Lung (tissue), 11 donors: ENCODE measurements at regions not wholly inside any gene's neighbourhood (a gene's known extent, or its start where the extent isn't known, plus 50 kb on each side); places are given as distances from the start of the nearest gene placed in this dataset.

Experiments used
- ATAC-seq: fragments of 200-7000 bp; cut with Tn5 transposase; one replicate; pipeline ENCODE4 v1.9.1; 2020; ENCODE audit warnings: moderate number of reproducible peaks; ENCODE audit not compliant: insufficient read depth, low FRiP score
- DNase-seq, 3 donors: peaks; one replicate each; pipeline ENCODE4 v3.0.0-alpha.2; 2013 to 2017
- H3K27ac ChIP-seq, 2 donors: one replicate each; pipeline ENCODE4 v1.5.1; 2013; ENCODE audit warnings: mild to moderate bottlenecking in 2 of 2, moderate library complexity in 2 of 2, control low read depth in 1 of 2, inconsistent platforms in 1 of 2, low read depth in 1 of 2, low read length in 1 of 2
- H3K27me3 ChIP-seq, 3 donors: one replicate each; pipeline ENCODE4 v1.5.1; 2013; ENCODE audit warnings: low read length in 2 of 3; ENCODE audit not compliant: control insufficient read depth in 3 of 3, insufficient read depth in 3 of 3
- H3K36me3 ChIP-seq, 4 donors: one replicate each; pipeline ENCODE4 v1.5.1; 2013; ENCODE audit warnings: low read length in 4 of 4, mild to moderate bottlenecking in 1 of 4, moderate library complexity in 1 of 4; ENCODE audit not compliant: control insufficient read depth in 4 of 4, insufficient read depth in 4 of 4
- H3K4me1 ChIP-seq, 5 donors: one replicate each; pipeline ENCODE4 v1.5.1; 2013; ENCODE audit warnings: low read length in 5 of 5, mild to moderate bottlenecking in 2 of 5, moderate library complexity in 1 of 5; ENCODE audit not compliant: control insufficient read depth in 5 of 5, insufficient read depth in 5 of 5
- H3K4me3 ChIP-seq: one replicate; pipeline ENCODE4 v1.5.1; 2013; ENCODE audit warnings: mild to moderate bottlenecking, control low read depth, moderate library complexity
- H3K9ac ChIP-seq, 2 donors: one replicate each; pipeline ENCODE4 v1.5.1; 2013; ENCODE audit warnings: low read length in 2 of 2, control low read depth in 1 of 2; ENCODE audit not compliant: insufficient read depth in 1 of 2
- H3K9me3 ChIP-seq, 4 donors: one replicate each; pipeline ENCODE4 v1.5.1; 2013; ENCODE audit warnings: low read length in 3 of 4, mild to moderate bottlenecking in 1 of 4, moderate library complexity in 1 of 4; ENCODE audit not compliant: control insufficient read depth in 4 of 4, insufficient read depth in 3 of 4
- WGBS, 2 donors: extraction: QIAGEN DNeasy Blood & Tissue Kit; methylation state at CpG; one replicate each; pipeline ENCODE4 v1.1.7; 2013; 5-methylcytosine and 5-hydroxymethylcytosine counted together
- TF ChIP-seq, protein P1 (sequence below): IDR thresholded peaks from 2 replicates; pipeline ENCODE4 v1.5.1; 2012; ENCODE audit warnings: mild to moderate bottlenecking; ENCODE audit errors: control extremely low read depth, extremely low read depth
- donor health status: control.
- donor health status: control.
- donor health status: Bipolar disorder and iron deficiency.
- donor health status: healthy.
- donor health status: DM: yes; HTN: yes; CAD: no.

DNA sequence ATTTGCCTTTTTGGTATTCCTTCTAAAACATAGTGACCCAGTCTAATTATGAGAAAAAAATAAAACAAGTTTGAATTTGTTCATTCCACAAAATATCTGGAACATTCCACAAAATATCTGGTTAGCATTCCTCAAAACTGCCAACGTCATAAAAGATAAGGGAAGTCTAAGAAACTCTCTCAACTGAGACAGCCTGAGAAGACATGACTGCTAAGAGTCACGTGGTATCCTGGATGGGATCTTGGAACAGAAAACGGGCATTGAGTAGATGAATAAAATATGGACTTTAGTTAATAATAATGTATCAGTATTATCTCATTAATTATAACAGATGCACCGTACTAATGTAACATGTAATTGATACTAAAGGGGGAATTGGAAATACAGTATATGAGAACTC is 280.9 kb downstream of the ARAP2 start:
- H3K27ac ChIP-seq: no peak overlapping the region
- ATAC-seq: no peak
- H3K4me1 ChIP-seq: no peaks in the 10 kb centered on the region
- 85 to 91% methylated on average over 4 of the region's 4 CpGs for WGBS, 2 donors
- no peak overlapping the region for H3K9ac ChIP-seq
- no peaks in the 10 kb centered on the region for H3K36me3 ChIP-seq
- H3K4me3 ChIP-seq: no peak overlapping the region
- no peak for DNase-seq
- H3K9me3 ChIP-seq: no peaks in the 10 kb centered on the region
- no peaks in the 10 kb centered on the region for H3K27me3 ChIP-seq
- TF ChIP-seq, protein P1, sequence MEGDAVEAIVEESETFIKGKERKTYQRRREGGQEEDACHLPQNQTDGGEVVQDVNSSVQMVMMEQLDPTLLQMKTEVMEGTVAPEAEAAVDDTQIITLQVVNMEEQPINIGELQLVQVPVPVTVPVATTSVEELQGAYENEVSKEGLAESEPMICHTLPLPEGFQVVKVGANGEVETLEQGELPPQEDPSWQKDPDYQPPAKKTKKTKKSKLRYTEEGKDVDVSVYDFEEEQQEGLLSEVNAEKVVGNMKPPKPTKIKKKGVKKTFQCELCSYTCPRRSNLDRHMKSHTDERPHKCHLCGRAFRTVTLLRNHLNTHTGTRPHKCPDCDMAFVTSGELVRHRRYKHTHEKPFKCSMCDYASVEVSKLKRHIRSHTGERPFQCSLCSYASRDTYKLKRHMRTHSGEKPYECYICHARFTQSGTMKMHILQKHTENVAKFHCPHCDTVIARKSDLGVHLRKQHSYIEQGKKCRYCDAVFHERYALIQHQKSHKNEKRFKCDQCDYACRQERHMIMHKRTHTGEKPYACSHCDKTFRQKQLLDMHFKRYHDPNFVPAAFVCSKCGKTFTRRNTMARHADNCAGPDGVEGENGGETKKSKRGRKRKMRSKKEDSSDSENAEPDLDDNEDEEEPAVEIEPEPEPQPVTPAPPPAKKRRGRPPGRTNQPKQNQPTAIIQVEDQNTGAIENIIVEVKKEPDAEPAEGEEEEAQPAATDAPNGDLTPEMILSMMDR: no peak

DNA sequence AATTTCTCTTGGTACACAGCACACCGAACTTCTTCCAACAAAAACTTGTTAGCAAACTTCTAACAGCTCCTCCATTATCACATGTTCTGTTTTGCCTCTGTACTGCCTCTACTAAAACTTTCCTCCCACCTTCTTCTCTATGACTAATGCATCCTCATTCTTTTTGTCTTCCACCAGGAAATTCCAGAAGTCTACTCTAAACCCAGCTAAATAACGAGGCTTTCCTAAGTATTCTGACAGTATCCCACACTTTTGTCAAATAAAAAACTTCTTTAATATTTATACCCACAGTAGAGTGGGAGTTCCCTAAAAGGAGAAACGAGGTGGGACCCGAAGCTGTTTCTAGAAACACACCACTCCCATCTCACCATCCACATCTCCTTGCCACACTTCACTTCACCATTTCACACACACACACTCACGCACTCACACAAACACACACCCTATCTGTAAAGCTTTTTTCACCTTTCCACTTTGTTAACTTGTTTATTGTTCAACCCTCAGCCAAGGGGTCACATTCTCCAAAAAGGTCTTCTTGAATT is 280.3 kb downstream of the ARAP2 start:
- Histone ChIP-seq H3K27me3 (no peaks in the 10 kb centered on the region), H3K36me3 (no peaks in the 10 kb centered on the region), H3K9me3 (no peaks in the 10 kb centered on the region), H3K27ac (no peak overlapping the region), H3K4me1 (no peaks in the 10 kb centered on the region), H3K4me3 (no peak overlapping the region), H3K9ac (no peak overlapping the region)
- WGBS, 2 donors: 78 to 86% methylated on average over 5 of the region's 5 CpGs
- TF ChIP-seq, protein P1: no peak
- DNase-seq (no peak), ATAC-seq (no peak)

DNA sequence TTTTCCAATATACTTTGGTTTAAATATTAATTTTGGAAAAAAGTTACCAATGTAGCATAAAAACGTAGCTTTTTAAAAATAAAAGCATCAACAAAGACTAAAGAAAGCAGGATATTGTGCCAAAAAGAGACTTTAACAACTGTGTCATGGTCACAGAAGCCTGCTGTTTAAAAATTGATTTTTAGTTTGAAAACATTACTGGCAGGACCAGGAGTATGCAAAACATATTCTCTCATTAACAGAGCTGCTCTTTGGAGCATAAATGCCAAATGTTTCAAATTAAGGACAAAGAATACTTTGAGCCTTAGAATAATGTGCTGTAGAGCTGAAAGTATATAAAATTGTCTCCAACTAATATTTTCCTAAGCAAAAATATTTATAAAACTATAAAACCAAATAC is 279.0 kb downstream of the ARAP2 start:
- Histone ChIP-seq H3K27ac (no peak overlapping the region), H3K36me3 (no peaks in the 10 kb centered on the region), H3K9me3 (no peaks in the 10 kb centered on the region), H3K9ac (no peak overlapping the region), H3K27me3 (no peaks in the 10 kb centered on the region), H3K4me1 (no peaks in the 10 kb centered on the region), H3K4me3 (no peak overlapping the region)
- no peak for ATAC-seq
- TF ChIP-seq, protein P1: no peak
- WGBS, 2 donors: 57 to 70% methylated on average over 1 of the region's 1 CpG
- DNase-seq: no peak

DNA sequence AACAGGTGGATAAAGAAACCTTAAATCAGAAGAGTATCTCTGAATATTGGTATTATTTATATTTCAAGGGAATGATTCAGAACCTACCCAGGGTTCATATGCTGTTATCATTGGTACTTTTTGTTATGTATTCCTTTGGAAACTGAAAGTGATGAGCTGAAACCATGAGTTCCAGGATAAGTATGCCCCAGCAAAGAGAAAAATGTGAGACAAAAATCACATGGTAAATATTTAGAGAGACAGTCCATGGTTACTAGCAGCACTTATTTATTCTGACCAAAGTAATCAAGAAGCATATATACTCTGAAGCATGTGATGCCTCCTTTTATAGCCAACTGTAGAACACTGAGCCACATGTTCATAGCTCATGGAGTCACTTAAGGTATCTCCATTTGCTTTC is 277.7 kb downstream of the ARAP2 start:
- Histone ChIP-seq H3K4me1 (no peaks in the 10 kb centered on the region), H3K9ac (no peak overlapping the region), H3K9me3 (no peaks in the 10 kb centered on the region), H3K36me3 (no peaks in the 10 kb centered on the region), H3K27me3 (no peaks in the 10 kb centered on the region), H3K4me3 (no peak overlapping the region), H3K27ac (no peak overlapping the region)
- TF ChIP-seq, protein P1: no peak
- ATAC-seq: no peak
- no peak for DNase-seq
